ENCODE measurements at regions not wholly inside any gene's neighbourhood (a gene's known extent, or its start where the extent isn't known, plus 50 kb on each side); places are given as distances from the start of the nearest gene placed in this dataset.

GRCh38 chr5:4928409-4928808 is 211.7 kb upstream of the ADAMTS16 start:
- H3K27me3 Mint-ChIP-seq (ENCODE audit: low read depth), result no peaks in the 10 kb centered on the region
- H3K4me1 Mint-ChIP-seq (ENCODE audit: low read depth), result no peaks in the 10 kb centered on the region
- H3K4me3 Mint-ChIP-seq, result no peak overlapping the region
- peaks cover 7 to 11% of the 10 kb centered on the region in 2 donors for H3K9me3 Mint-ChIP-seq
- DNase-seq (no peak), ATAC-seq (replicated peaks in 1 of 2) (no peak)
- H3K27ac Mint-ChIP-seq, result no peak overlapping the region
- no peaks in the 10 kb centered on the region for H3K36me3 Mint-ChIP-seq (ENCODE audit: insufficient read depth in 2 of 2)

DNA sequence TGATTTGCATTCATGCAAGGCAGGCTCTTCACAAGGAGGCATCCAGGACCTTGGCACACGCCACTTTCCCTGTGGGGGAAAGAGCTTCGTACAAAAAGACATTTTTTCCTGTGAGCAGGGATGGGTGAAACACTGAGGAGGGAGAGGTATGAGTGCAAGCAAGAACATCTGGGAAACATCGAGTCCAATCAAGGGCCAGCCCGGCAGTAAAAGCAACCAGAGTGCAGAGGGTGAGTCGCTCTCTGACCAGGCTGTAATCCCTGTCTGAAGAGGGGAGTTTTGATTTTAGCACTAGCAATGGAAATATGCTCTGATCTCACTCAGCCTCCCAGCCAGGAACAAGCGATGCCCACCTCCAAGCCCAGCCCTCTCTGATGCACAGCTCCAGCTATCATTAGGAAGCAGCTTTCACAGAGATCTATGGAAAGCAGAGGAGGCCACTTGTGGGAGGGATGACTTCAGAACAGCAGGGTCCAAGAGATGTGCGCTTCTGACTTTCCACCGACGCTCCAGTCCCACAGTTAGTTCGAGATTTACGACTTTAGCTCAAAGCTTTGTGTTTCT is 211.0 kb upstream of the ADAMTS16 start:
- peaks cover 5 to 9% of the 10 kb centered on the region in 2 donors for H3K9me3 Mint-ChIP-seq

GRCh38 chr5:4939042-4939781 is 200.9 kb upstream of the ADAMTS16 start:
- no peak overlapping the region for H3K4me3 Mint-ChIP-seq
- H3K9me3 Mint-ChIP-seq, result no peaks in the 10 kb centered on the region
- H3K27ac Mint-ChIP-seq, result no peak overlapping the region
- no peak for ATAC-seq (replicated peaks in 1 of 2)
- no peaks in the 10 kb centered on the region for H3K4me1 Mint-ChIP-seq (ENCODE audit: low read depth)
- H3K36me3 Mint-ChIP-seq (ENCODE audit: insufficient read depth in 2 of 2), result no peaks in the 10 kb centered on the region
- DNase-seq, result no peak
- no peaks in the 10 kb centered on the region for H3K27me3 Mint-ChIP-seq (ENCODE audit: low read depth)

More for the DNA sequence above, 211.0 kb upstream of the ADAMTS16 start:
- Mint-ChIP-seq H3K27ac (no peak overlapping the region), H3K4me1 (ENCODE audit: low read depth) (no peaks in the 10 kb centered on the region), H3K4me3 (no peak overlapping the region), H3K36me3 (ENCODE audit: insufficient read depth in 2 of 2) (no peaks in the 10 kb centered on the region), H3K27me3 (ENCODE audit: low read depth) (no peaks in the 10 kb centered on the region)
- ATAC-seq (replicated peaks in 1 of 2) (no peak), DNase-seq (no peak)

DNA sequence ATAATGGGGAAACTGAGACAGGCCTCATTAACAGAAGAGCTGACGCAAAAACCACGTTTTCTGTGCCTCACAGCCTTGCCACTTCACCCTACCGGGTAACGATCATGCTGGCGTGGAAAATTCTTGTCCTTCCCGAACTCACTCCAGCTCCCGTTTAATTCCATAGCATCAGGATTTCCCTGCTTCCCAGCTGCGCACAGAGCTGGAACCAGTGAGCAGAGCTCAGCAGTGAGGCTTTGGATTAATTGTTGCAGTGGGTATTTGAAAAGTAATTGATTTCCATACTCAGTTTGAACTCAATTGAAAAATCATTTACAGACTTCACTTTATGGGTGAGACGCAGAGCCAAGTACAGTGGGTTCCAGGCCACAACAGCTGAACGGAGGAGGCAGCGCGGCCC is 199.0 kb upstream of the ADAMTS16 start:
- Mint-ChIP-seq H3K4me1 (ENCODE audit: low read depth) (no peaks in the 10 kb centered on the region), H3K27ac (no peak overlapping the region), H3K27me3 (ENCODE audit: low read depth) (no peaks in the 10 kb centered on the region), H3K36me3 (ENCODE audit: insufficient read depth in 2 of 2) (no peaks in the 10 kb centered on the region), H3K4me3 (no peak overlapping the region), H3K9me3 (no peaks in the 10 kb centered on the region)
- ATAC-seq (replicated peaks in 1 of 2) (no peak), DNase-seq (no peak)

GRCh38 chr5:4941957-4942830 is 197.9 kb upstream of the ADAMTS16 start:
- no peak overlapping the region for H3K27ac Mint-ChIP-seq
- H3K9me3 Mint-ChIP-seq, result no peaks in the 10 kb centered on the region
- H3K27me3 Mint-ChIP-seq (ENCODE audit: low read depth), result no peaks in the 10 kb centered on the region
- H3K4me3 Mint-ChIP-seq, result no peak overlapping the region
- no peak for ATAC-seq (replicated peaks in 1 of 2)
- peak; percentile 7 to 17 for DNase-seq
- H3K36me3 Mint-ChIP-seq (ENCODE audit: insufficient read depth in 2 of 2), result no peaks in the 10 kb centered on the region
- no peaks in the 10 kb centered on the region for H3K4me1 Mint-ChIP-seq (ENCODE audit: low read depth)

GRCh38 chr5:4942831-4943178 is 197.3 kb upstream of the ADAMTS16 start:
- no peak for ATAC-seq (replicated peaks in 1 of 2)
- no peaks in the 10 kb centered on the region for H3K36me3 Mint-ChIP-seq (ENCODE audit: insufficient read depth in 2 of 2)
- H3K27me3 Mint-ChIP-seq (ENCODE audit: low read depth), result no peaks in the 10 kb centered on the region
- H3K27ac Mint-ChIP-seq, result no peak overlapping the region
- H3K9me3 Mint-ChIP-seq, result no peaks in the 10 kb centered on the region
- no peak overlapping the region for H3K4me3 Mint-ChIP-seq
- no peak for DNase-seq
- no peaks in the 10 kb centered on the region for H3K4me1 Mint-ChIP-seq (ENCODE audit: low read depth)

GRCh38 chr5:4945296-4945695 is 194.8 kb upstream of the ADAMTS16 start:
- Mint-ChIP-seq H3K36me3 (ENCODE audit: insufficient read depth in 2 of 2) (no peaks in the 10 kb centered on the region), H3K4me3 (no peak overlapping the region), H3K27me3 (ENCODE audit: low read depth) (no peaks in the 10 kb centered on the region), H3K27ac (no peak overlapping the region), H3K4me1 (ENCODE audit: low read depth) (no peaks in the 10 kb centered on the region), H3K9me3 (peaks cover 0 to 2% of the 10 kb centered on the region in 2 donors)
- DNase-seq, result no peak
- no peak for ATAC-seq (replicated peaks in 1 of 2)

DNA sequence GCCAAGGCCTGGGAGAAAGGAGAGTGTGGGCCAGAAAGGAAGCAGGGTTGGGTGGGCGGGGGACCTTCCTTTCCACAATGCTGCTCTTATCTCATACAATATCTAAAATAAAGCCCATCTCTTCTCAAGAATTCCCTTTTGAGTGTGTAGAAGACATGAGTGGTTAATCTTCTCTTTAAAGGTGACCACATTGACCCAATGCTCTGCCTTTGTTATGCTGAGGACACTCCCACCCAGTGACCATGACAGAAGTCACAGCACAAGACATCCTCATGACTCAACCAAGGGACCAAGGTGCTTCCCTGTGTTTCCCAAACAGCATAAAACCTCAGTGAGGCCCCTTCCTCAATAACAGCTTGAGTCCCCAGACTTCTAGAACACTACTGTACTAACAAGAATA is 193.0 kb upstream of the ADAMTS16 start:
- ATAC-seq (replicated peaks in 1 of 2), result no peak
- Mint-ChIP-seq H3K36me3 (ENCODE audit: insufficient read depth in 2 of 2) (no peaks in the 10 kb centered on the region), H3K4me1 (ENCODE audit: low read depth) (no peaks in the 10 kb centered on the region), H3K27me3 (ENCODE audit: low read depth) (no peaks in the 10 kb centered on the region), H3K27ac (no peak overlapping the region), H3K9me3 (peaks cover 0 to 2% of the 10 kb centered on the region in 2 donors), H3K4me3 (no peak overlapping the region)
- no peak for DNase-seq

- ATAC-seq (replicated peaks in 1 of 2), result no peak
- Mint-ChIP-seq H3K4me3 (no peak overlapping the region), H3K36me3 (ENCODE audit: insufficient read depth in 2 of 2) (no peaks in the 10 kb centered on the region), H3K9me3 (peaks cover 0 to 2% of the 10 kb centered on the region in 2 donors), H3K27me3 (ENCODE audit: low read depth) (no peaks in the 10 kb centered on the region), H3K27ac (no peak overlapping the region), H3K4me1 (ENCODE audit: low read depth) (no peaks in the 10 kb centered on the region)
- DNase-seq, result no peak
These were observed 192.1 kb upstream of the ADAMTS16 start for GRCh38 chr5:4947893-4948536.

- Mint-ChIP-seq H3K9me3 (peaks cover 2% of the 10 kb centered on the region in 2 donors), H3K27ac (no peak overlapping the region), H3K36me3 (ENCODE audit: insufficient read depth in 2 of 2) (no peaks in the 10 kb centered on the region), H3K4me3 (no peak overlapping the region), H3K27me3 (ENCODE audit: low read depth) (no peaks in the 10 kb centered on the region), H3K4me1 (ENCODE audit: low read depth) (no peaks in the 10 kb centered on the region)
- DNase-seq (no peak), ATAC-seq (replicated peaks in 1 of 2) (no peak)
These were observed 191.0 kb upstream of the ADAMTS16 start for GRCh38 chr5:4949108-4949507.

DNA sequence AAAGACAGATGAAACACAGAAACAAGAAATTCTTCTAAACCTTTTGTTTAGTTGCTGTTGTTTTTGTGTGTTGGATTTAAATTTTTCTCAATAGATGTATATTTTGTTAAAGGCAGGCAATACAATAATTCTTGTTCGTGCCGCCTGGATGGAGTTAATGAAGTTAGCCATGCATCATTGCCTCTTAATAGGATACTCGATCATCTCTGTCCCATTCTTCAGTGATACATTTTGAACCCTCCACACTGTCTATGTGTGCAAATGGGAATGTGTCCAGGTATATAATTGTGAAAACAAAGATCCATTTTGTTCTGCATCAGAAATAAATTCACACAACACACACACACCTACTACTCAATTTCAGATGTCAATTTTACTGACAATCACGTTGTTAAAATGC is 186.6 kb upstream of the ADAMTS16 start:
- H3K4me1 Mint-ChIP-seq (ENCODE audit: low read depth), result no peaks in the 10 kb centered on the region
- no peak for ATAC-seq (replicated peaks in 1 of 2)
- DNase-seq, result no peak
- H3K27ac Mint-ChIP-seq, result no peak overlapping the region
- no peaks in the 10 kb centered on the region for H3K36me3 Mint-ChIP-seq (ENCODE audit: insufficient read depth in 2 of 2)
- H3K9me3 Mint-ChIP-seq, result peaks cover 7% of the 10 kb centered on the region in 2 donors
- H3K27me3 Mint-ChIP-seq (ENCODE audit: low read depth), result no peaks in the 10 kb centered on the region
- no peak overlapping the region for H3K4me3 Mint-ChIP-seq

DNA sequence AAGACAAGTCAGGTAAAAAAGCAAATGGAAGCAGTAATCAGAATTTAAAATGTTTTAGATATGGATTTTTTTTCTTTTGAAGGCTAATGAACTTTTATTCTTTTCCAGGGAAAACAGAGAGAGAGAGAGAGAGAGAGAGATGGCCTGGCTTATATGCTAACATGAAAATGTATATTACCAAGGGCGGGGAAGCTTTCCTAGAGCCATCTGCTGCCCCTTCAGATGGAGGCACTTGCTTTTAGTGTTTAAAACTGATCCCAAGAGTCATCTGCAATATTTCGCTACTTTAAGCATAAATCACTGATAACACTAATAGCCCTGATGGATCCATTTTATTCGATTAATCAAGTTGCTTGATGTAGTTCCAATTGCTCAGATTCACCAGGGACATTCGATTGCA is 186.1 kb upstream of the ADAMTS16 start:
- Mint-ChIP-seq H3K27ac (no peak overlapping the region), H3K27me3 (ENCODE audit: low read depth) (no peaks in the 10 kb centered on the region)

GRCh38 chr5:4963265-4963664 is 176.9 kb upstream of the ADAMTS16 start:
- DNase-seq, result no peak
- Mint-ChIP-seq H3K9me3 (peaks cover 0 to 3% of the 10 kb centered on the region in 2 donors), H3K4me1 (ENCODE audit: low read depth) (no peaks in the 10 kb centered on the region), H3K27me3 (ENCODE audit: low read depth) (no peaks in the 10 kb centered on the region), H3K27ac (no peak overlapping the region), H3K4me3 (no peak overlapping the region), H3K36me3 (ENCODE audit: insufficient read depth in 2 of 2) (no peaks in the 10 kb centered on the region)
- ATAC-seq (replicated peaks in 1 of 2), result no peak

More for the DNA sequence above, 186.1 kb upstream of the ADAMTS16 start:
- no peaks in the 10 kb centered on the region for H3K4me1 Mint-ChIP-seq (ENCODE audit: low read depth)
- DNase-seq (no peak), ATAC-seq (replicated peaks in 1 of 2) (no peak)
- H3K4me3 Mint-ChIP-seq, result no peak overlapping the region
- peaks cover 7% of the 10 kb centered on the region in 2 donors for H3K9me3 Mint-ChIP-seq
- no peaks in the 10 kb centered on the region for H3K36me3 Mint-ChIP-seq (ENCODE audit: insufficient read depth in 2 of 2)

Measured in activated T-cell treated with anti-CD3 and anti-CD28 coated beads, Interleukin-2, amount 50 U/mL, for 72 hours (primary cell).